Colonic mucosa (tissue), 4 donors: ENCODE measurements at regions not wholly inside any gene's neighbourhood (a gene's known extent, or its start where the extent isn't known, plus 50 kb on each side); places are given as distances from the start of the nearest gene placed in this dataset.

Source experiments
- DNase-seq: peaks from one replicate; pipeline ENCODE4 v3.0.0-alpha.2; 2020
- H3K27ac ChIP-seq: fragments of 200-600 bp; one replicate; pipeline ENCODE4 v1.8.0; 2021
- H3K27me3 ChIP-seq: fragments of 200-600 bp; one replicate; pipeline ENCODE4 v1.8.0; 2021
- H3K36me3 ChIP-seq: fragments of 200-600 bp; one replicate; pipeline ENCODE4 v1.8.0; 2021
- H3K4me1 ChIP-seq: fragments of 200-600 bp; one replicate; pipeline ENCODE4 v1.8.0; 2021; ENCODE audit warnings: mild to moderate bottlenecking
- H3K4me3 ChIP-seq: fragments of 200-600 bp; one replicate; pipeline ENCODE4 v1.8.0; 2021
- H3K9ac ChIP-seq, 2 donors: one replicate each; pipeline ENCODE4 v1.7.0; 2013; ENCODE audit warnings: control low read depth in 2 of 2, low read depth in 2 of 2, low read length in 2 of 2
- H3K9me3 ChIP-seq: fragments of 200-600 bp; one replicate; pipeline ENCODE4 v1.8.0; 2021
- intact Hi-C: fragments of 100-400 bp; cut with DNase I; formaldehyde crosslinking; loops from one replicate; pipeline ENCODE4 v1.14.1; 2022
- TF ChIP-seq, protein P1 (sequence below): fragments of 200-600 bp; IDR thresholded peaks from one replicate; pipeline ENCODE4 v1.8.0; 2022; ENCODE audit warnings: antibody characterized with exemption, mild to moderate bottlenecking
- donor health status: healthy.
- donor health status: DM: no; HTN: no; CAD: no.
- donor health status: DM: no; HTN: no; CAD: no.

- no peaks in the 10 kb centered on the region for H3K4me1 ChIP-seq
- no peak overlapping the region for H3K9ac ChIP-seq
- TF ChIP-seq, protein P1, sequence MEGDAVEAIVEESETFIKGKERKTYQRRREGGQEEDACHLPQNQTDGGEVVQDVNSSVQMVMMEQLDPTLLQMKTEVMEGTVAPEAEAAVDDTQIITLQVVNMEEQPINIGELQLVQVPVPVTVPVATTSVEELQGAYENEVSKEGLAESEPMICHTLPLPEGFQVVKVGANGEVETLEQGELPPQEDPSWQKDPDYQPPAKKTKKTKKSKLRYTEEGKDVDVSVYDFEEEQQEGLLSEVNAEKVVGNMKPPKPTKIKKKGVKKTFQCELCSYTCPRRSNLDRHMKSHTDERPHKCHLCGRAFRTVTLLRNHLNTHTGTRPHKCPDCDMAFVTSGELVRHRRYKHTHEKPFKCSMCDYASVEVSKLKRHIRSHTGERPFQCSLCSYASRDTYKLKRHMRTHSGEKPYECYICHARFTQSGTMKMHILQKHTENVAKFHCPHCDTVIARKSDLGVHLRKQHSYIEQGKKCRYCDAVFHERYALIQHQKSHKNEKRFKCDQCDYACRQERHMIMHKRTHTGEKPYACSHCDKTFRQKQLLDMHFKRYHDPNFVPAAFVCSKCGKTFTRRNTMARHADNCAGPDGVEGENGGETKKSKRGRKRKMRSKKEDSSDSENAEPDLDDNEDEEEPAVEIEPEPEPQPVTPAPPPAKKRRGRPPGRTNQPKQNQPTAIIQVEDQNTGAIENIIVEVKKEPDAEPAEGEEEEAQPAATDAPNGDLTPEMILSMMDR = no peak
- no peaks in the 10 kb centered on the region for H3K27me3 ChIP-seq
- intact Hi-C loops = no loop called here
- no peak for DNase-seq
- no peak overlapping the region for H3K4me3 ChIP-seq
- H3K9me3 ChIP-seq = no peaks in the 10 kb centered on the region
- H3K36me3 ChIP-seq = no peaks in the 10 kb centered on the region
- no peak overlapping the region for H3K27ac ChIP-seq
Observed at GRCh38 chr7:89661876-89662275, 492.4 kb upstream of the STEAP1 start.

GRCh38 chr7:89666136-89666835 lies 488.0 kb upstream of the STEAP1 start:
- Histone ChIP-seq H3K9me3 (no peaks in the 10 kb centered on the region), H3K27me3 (no peaks in the 10 kb centered on the region), H3K9ac (no peak overlapping the region), H3K36me3 (no peaks in the 10 kb centered on the region), H3K4me3 (no peak overlapping the region), H3K27ac (no peak overlapping the region), H3K4me1 (no peaks in the 10 kb centered on the region)
- TF ChIP-seq, protein P1 = no peak
- intact Hi-C loops = no loop called here
- no peak for DNase-seq

DNA sequence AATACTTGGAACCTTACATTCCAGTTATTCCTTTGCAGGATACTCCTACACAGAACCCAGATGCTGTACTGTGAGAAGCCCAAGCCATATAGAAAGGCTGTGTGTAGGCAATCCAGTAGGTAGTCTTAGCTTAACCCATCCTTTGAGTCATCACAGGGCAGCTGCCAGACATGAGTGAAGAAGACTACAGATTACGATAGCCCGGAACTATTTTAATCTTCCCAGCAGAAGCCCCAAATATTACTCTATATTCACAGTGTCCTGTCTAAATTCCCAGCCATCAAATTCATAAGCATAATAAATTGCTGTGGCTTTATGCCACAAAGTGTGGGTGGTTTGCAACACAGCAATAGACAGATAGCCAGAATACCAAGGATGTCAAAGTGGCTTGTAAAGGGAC lies 474.1 kb upstream of the STEAP1 start:
- no peak overlapping the region for H3K27ac ChIP-seq
- no peak overlapping the region for H3K4me3 ChIP-seq
- no peaks in the 10 kb centered on the region for H3K9me3 ChIP-seq
- no peak overlapping the region for H3K9ac ChIP-seq
- TF ChIP-seq, protein P1 = no peak
- no peaks in the 10 kb centered on the region for H3K4me1 ChIP-seq
- DNase-seq = no peak
- intact Hi-C loops = no loop called here
- no peaks in the 10 kb centered on the region for H3K27me3 ChIP-seq
- H3K36me3 ChIP-seq = no peaks in the 10 kb centered on the region

- H3K36me3 ChIP-seq = no peaks in the 10 kb centered on the region
- intact Hi-C loops = no loop called here
- no peaks in the 10 kb centered on the region for H3K27me3 ChIP-seq
- no peak overlapping the region for H3K9ac ChIP-seq
- no peaks in the 10 kb centered on the region for H3K4me1 ChIP-seq
- H3K27ac ChIP-seq = no peak overlapping the region
- DNase-seq = no peak
- TF ChIP-seq, protein P1 = no peak
- no peak overlapping the region for H3K4me3 ChIP-seq
- no peaks in the 10 kb centered on the region for H3K9me3 ChIP-seq
Observed at GRCh38 chr7:89681448-89681847, 472.8 kb upstream of the STEAP1 start.

DNA sequence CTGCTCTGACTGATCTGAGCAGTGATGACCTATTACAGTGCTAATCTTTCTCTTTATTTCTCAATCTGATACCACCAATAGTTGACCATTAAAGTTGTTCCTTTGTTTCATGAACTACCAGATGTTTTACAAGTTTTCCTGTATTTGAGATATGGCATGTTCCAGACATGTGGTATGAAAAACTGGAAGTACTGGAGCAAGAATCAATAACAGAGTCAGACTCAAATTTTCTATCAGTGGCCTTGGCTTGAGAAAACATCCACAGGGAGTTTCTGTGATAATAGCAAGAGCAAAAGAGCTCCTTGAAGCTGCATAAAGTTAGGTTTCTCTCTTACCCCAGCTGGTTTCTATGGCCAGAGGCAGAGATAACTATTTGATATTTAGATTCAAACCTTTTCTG lies 469.0 kb upstream of the STEAP1 start:
- TF ChIP-seq, protein P1 = no peak
- Histone ChIP-seq H3K36me3 (no peaks in the 10 kb centered on the region), H3K9ac (no peak overlapping the region), H3K27ac (no peak overlapping the region), H3K4me3 (no peak overlapping the region), H3K27me3 (no peaks in the 10 kb centered on the region), H3K9me3 (no peaks in the 10 kb centered on the region), H3K4me1 (no peaks in the 10 kb centered on the region)
- intact Hi-C loops = no loop called here
- no peak for DNase-seq
